ENCODE measurements at regions not wholly inside any gene's neighbourhood (a gene's known extent, or its start where the extent isn't known, plus 50 kb on each side); places are given as distances from the start of the nearest gene placed in this dataset.
"Not testable (repeated sequence)": the region's sequence is repeated elsewhere in the genome, so short reads cannot be mapped to it uniquely, and the experiment has no call there.

DNA sequence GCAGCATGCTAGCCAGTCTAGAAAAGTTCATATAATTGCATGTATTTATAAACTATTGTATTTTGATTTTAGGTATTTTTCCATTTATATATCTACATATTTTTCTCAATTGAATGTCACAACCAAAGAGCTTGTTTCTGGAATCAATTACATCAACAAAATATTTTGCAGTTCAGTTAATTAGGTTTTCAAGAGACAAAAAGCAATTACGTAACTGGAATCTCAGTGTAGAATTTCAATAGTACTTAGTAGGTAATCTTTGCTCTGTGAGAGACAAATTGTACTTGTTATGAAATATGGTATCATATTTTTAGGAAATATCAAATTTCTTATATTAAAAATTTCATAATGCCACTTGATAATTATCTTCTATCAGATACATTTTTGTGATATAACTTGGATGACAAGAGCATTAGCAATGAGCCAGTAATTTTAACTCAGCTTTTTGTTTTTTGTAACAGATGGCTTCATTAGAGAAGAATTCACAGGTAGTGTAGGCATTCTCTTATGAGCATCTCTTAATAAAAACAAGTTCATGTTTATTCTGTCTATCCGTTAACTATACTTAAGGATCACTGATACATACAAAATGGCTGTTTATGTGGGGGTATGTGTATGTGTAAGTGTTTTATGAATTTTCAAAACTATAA is 774.7 kb downstream of the C12orf50 start:
- DNase-seq (ENCODE audit: low read depth), result no peak

DNA sequence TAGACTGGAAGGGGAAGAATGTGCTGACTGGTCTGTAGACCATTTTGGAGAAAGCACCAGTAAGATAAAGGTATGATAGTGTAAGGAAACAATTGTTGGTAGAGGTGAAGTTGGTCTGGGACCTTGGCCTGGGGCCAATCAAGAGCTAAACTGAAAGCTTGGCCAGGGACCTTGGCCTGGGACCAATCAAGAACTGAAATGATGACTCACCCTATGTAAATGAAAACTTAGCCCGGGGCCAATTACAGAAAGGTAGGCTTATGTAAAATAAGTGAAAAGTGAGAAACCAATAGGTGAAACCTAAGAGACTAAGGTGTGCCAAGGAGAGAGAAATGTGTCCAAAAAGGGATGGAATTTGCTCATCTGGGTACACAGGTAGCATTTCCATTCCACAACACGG is 776.0 kb downstream of the C12orf50 start:
- DNase-seq (ENCODE audit: low read depth), result peak; percentile 15

- DNase-seq (ENCODE audit: low read depth), result no peak
These were observed 782.5 kb downstream of the C12orf50 start for GRCh38 chr12:87246726-87247125.

DNA sequence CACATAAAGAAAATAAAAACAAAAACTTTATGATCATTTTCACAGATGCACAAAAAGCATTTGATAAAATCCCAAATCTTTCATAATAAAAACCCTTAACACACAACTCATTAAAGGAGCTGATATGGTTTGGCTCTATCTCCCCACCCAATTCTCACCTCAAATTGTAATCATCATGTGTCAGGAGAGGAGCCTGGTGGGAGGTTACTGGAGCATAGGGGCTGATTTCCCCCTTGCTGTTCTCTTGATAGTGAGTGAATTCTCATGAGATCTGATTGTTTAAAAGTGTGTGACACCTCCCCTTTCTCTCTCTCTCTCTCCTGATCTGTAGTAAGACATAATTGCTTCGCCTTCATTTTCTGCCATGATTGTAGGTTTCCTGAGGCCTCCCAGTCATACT is 790.7 kb downstream of the C12orf50 start:
- DNase-seq (ENCODE audit: low read depth), result no peak

DNA sequence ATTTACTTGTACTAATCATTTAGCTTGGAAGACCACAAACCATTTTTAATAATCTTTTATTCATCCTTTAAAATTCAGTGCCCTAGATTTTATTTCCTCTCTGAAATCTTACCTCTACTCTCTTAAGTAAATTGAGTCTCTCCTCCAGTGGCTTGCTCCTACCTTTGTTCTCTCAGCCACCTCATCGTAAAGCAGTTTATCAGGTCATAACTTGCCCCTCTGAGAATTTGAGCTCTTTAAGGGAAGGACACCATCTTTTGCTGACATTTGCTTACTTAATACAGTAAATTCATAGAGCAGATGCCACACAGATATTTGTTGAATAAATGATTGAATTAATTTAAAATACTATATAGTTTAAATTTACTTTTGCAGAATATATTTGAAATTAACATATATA is 794.3 kb downstream of the C12orf50 start:
- DNase-seq (ENCODE audit: low read depth), result no peak

GRCh38 chr12:87233671-87234070 is 795.5 kb downstream of the C12orf50 start:
- no peak for DNase-seq (ENCODE audit: low read depth)

GRCh38 chr12:87231818-87232217 is 797.4 kb downstream of the C12orf50 start:
- DNase-seq (ENCODE audit: low read depth), result no peak

DNA sequence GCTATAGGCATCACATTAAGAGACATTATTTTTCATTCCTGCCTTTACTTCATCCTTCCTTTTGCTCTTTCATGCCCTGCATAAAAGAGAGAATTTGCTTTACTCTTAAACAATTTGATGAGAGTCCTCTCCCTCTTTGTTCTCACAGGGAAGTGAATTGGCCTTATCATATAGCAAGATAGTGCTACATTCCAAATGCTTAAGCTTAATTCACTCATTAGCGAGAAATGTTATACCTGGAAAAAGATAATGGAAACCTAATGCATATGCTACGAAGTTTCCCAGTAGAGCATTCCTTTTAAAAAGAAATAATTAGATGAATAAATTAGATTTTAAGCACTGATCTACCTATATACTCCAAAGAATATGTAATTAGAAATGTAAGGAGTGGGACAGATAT is 798.8 kb downstream of the C12orf50 start:
- DNase-seq (ENCODE audit: low read depth), result no peak

GRCh38 chr12:87227162-87227561 is 802.0 kb downstream of the C12orf50 start:
- DNase-seq (ENCODE audit: low read depth), result no peak

DNA sequence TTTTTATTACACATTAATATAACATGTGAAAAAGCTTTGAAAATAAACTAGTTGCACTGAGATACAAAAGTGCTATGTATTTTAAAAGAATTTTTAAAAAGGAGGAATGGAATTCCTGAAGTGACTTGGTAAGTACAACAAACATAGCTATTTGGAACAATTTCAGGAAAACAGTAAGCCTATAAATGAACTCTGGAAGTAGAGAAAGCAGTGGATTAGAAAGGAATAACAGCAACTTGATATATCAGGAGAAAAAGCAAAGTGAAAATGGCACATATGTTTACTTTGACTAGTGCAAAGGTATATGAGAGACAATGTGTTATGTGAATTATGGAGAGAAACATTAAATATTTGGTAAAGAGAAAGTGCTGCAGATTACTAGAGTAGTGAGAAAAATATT is 811.7 kb downstream of the C12orf50 start:
- no peak for DNase-seq (ENCODE audit: low read depth)

DNA sequence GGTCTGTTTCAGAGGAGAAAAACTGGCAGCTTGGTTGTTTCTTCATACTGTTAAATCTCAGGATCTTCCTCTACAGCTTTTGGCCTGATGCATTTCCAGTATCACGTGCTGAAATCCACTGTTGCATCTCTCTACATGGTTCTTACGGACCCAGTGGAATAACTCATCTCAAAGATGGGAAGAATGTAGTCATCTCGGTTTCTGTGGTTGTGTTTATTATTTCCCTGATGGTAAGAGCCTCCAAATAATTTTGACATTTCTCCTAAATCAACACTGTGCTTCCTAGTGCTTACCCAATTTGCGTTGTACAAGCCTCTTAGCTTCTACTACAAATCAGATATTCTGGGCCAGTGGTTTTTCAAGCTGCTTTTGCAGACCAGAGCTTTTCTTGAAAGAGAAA is 812.8 kb downstream of the C12orf50 start:
- no peak for DNase-seq (ENCODE audit: low read depth)

GRCh38 chr12:87202189-87202588 is 827.0 kb downstream of the C12orf50 start:
- no peak for DNase-seq (ENCODE audit: low read depth)

- no peak for DNase-seq (ENCODE audit: low read depth)
These were observed 827.6 kb downstream of the C12orf50 start for GRCh38 chr12:87201598-87201997.

- DNase-seq (ENCODE audit: low read depth), result no peak
These were observed 828.8 kb downstream of the C12orf50 start for GRCh38 chr12:87200289-87200979.

GRCh38 chr12:87198181-87198580 is 831.0 kb downstream of the C12orf50 start:
- no peak for DNase-seq (ENCODE audit: low read depth)

GRCh38 chr12:87196321-87196720 is 832.9 kb downstream of the C12orf50 start:
- no peak for DNase-seq (ENCODE audit: low read depth)

- DNase-seq (ENCODE audit: low read depth), result not testable (repeated sequence)
These were observed 834.8 kb downstream of the C12orf50 start for GRCh38 chr12:87194389-87194788.

GRCh38 chr12:87185367-87185766 is 843.8 kb downstream of the C12orf50 start:
- DNase-seq (ENCODE audit: low read depth), result no peak

- DNase-seq (ENCODE audit: low read depth), result no peak
These were observed 846.4 kb downstream of the C12orf50 start for GRCh38 chr12:87182696-87183233.

DNA sequence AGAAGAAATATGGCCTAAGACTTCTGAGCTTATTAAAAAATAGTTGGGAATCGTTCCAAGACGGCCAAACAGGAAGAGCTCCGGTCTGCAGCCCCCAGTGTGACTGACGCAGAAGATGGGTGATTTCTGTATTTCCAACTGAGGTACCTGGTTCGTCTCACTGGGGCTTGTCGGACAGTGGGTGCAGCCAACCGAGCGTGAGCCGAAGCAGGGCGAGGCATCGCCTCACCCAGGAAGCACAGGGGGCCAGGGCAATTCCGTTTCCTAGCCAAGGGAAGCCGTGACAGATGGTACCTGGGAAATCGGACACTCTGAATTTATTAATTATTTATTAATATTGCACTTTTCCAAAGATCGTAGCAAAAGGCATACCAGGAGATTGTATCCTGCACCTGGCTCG is 857.8 kb downstream of the C12orf50 start:
- no peak for DNase-seq (ENCODE audit: low read depth)

DNA sequence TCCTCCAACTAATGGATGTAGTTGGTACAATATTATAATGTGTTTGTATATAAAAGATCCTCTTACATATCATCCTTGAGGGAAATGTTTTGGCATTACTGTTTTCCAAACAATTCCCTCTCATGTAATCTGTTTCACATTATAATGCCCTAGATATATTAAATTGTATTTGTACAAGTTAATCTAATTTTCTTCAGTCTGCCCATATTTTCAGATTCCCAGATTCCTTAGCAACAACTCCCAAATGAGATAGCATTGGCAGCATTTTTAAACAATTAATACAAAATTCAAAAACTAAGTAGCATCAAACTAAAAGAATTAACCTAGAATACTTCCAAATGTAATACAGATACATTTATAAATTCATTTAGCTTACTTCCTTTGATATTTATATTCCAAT is 860.2 kb downstream of the C12orf50 start:
- no peak for DNase-seq (ENCODE audit: low read depth)

- DNase-seq (ENCODE audit: low read depth), result no peak
These were observed 863.3 kb downstream of the C12orf50 start for GRCh38 chr12:87165733-87166375.

GRCh38 chr12:87163122-87163521 is 866.1 kb downstream of the C12orf50 start:
- DNase-seq (ENCODE audit: low read depth), result no peak

Data from RPMI7951 (cell line).